Cardiac muscle cell (in vitro differentiated cells and primary cell): ENCODE measurements at regions not wholly inside any gene's neighbourhood (a gene's known extent, or its start where the extent isn't known, plus 50 kb on each side); places are given as distances from the start of the nearest gene placed in this dataset.

Experiments
- DNase-seq, 2 donors: peaks; one replicate each; pipeline versions ENCODE4 v3.0.0 to v3.0.0-alpha.2; 2010 to 2017; ENCODE audit warnings: low read depth in 1 of 2, low spot score in 1 of 2
- H3K27ac ChIP-seq: fragments of 200-600 bp; sonication (generic); 2 replicates; pipeline ENCODE4 v1.5.1; 2016
- H3K27me3 ChIP-seq: fragments of 200-600 bp; sonication (generic); 2 replicates; pipeline ENCODE4 v1.6.0; 2016; ENCODE audit warnings: control low read depth
- H3K36me3 ChIP-seq: fragments of 200-600 bp; sonication (generic); 2 replicates; pipeline ENCODE4 v1.5.1; 2016; ENCODE audit warnings: control low read depth
- H3K4me1 ChIP-seq: fragments of 200-600 bp; sonication (generic); 2 replicates; pipeline ENCODE4 v1.8.1; 2017; ENCODE audit warnings: low read depth, mild to moderate bottlenecking, mixed run types
- H3K4me3 ChIP-seq: fragments of 200-600 bp; sonication (generic); 2 replicates; pipeline ENCODE4 v1.5.1; 2016; ENCODE audit warnings: mild to moderate bottlenecking
- H3K9me3 ChIP-seq: fragments of 200-600 bp; sonication (generic); 2 replicates; pipeline ENCODE4 v1.5.1; 2017; ENCODE audit warnings: low read depth, mild to moderate bottlenecking, control low read depth
- CTCF ChIP-seq: IDR thresholded peaks from 2 replicates; pipeline ENCODE4 v1.5.1; 2012; ENCODE audit warnings: low read depth, mild to moderate bottlenecking, low read length

- H3K4me3 ChIP-seq, result no peak overlapping the region
- no peaks in the 10 kb centered on the region for H3K36me3 ChIP-seq
- peaks cover 82% of the 10 kb centered on the region for H3K27me3 ChIP-seq
Measured at GRCh38 chr1:59081795-59082194, 215.1 kb upstream of the FGGY start.

GRCh38 chr1:59083946-59084865, 212.7 kb upstream of the FGGY start:
- DNase-seq, result peak in 1 of 2 donors; percentile 58
- no peak for TF ChIP-seq CTCF
- H3K4me1 ChIP-seq, result no peaks in the 10 kb centered on the region

More at GRCh38 chr1:59081795-59082194, 215.1 kb upstream of the FGGY start:
- no peaks in the 10 kb centered on the region for H3K9me3 ChIP-seq
- no peak for TF ChIP-seq CTCF
- H3K4me1 ChIP-seq, result peaks cover 11% of the 10 kb centered on the region
- H3K27ac ChIP-seq, result no peak overlapping the region
- no peak for DNase-seq

GRCh38 chr1:59085101-59085500, 211.8 kb upstream of the FGGY start:
- H3K36me3 ChIP-seq, result no peaks in the 10 kb centered on the region
- no peak overlapping the region for H3K27ac ChIP-seq
- no peak overlapping the region for H3K4me3 ChIP-seq
- H3K9me3 ChIP-seq, result no peaks in the 10 kb centered on the region
- H3K4me1 ChIP-seq, result no peaks in the 10 kb centered on the region
- TF ChIP-seq CTCF, result no peak
- H3K27me3 ChIP-seq, result peaks cover 59% of the 10 kb centered on the region
- DNase-seq, result no peak

More at GRCh38 chr1:59083946-59084865, 212.7 kb upstream of the FGGY start:
- Histone ChIP-seq H3K27ac (no peak overlapping the region), H3K27me3 (peaks cover 68% of the 10 kb centered on the region), H3K9me3 (no peaks in the 10 kb centered on the region), H3K4me3 (no peak overlapping the region), H3K36me3 (no peaks in the 10 kb centered on the region)

GRCh38 chr1:59089036-59089798, 207.7 kb upstream of the FGGY start:
- no peak for TF ChIP-seq CTCF
- H3K9me3 ChIP-seq, result no peaks in the 10 kb centered on the region
- H3K4me3 ChIP-seq, result no peak overlapping the region
- peaks cover 25% of the 10 kb centered on the region for H3K27me3 ChIP-seq
- H3K36me3 ChIP-seq, result no peaks in the 10 kb centered on the region
- H3K27ac ChIP-seq, result no peak overlapping the region
- H3K4me1 ChIP-seq, result no peaks in the 10 kb centered on the region
- peak in 1 of 2 donors; percentile 19 for DNase-seq

- H3K9me3 ChIP-seq, result no peaks in the 10 kb centered on the region
- no peak for DNase-seq
- H3K27me3 ChIP-seq, result peaks cover 20% of the 10 kb centered on the region
- H3K4me3 ChIP-seq, result no peak overlapping the region
- no peaks in the 10 kb centered on the region for H3K36me3 ChIP-seq
- no peak overlapping the region for H3K27ac ChIP-seq
- no peak for TF ChIP-seq CTCF
- H3K4me1 ChIP-seq, result no peaks in the 10 kb centered on the region
Measured at GRCh38 chr1:59089922-59090457, 206.9 kb upstream of the FGGY start.
